OCI-LY1 (cell line): ENCODE measurements at regions not wholly inside any gene's neighbourhood (a gene's known extent, or its start where the extent isn't known, plus 50 kb on each side); places are given as distances from the start of the nearest gene placed in this dataset.

Experiments
- H2AFZ ChIP-seq: fragments of 200-600 bp; sonication (generic), shearing (Covaris generic); 2 replicates; pipeline ENCODE4 v1.6.0; 2014; ENCODE audit warnings: antibody characterized with exemption, mild to moderate bottlenecking, low read length
- H3F3A ChIP-seq: fragments of 200-600 bp; sonication (generic), shearing (Covaris generic); 2 replicates; pipeline ENCODE4 v1.6.0; 2014; ENCODE audit warnings: mild to moderate bottlenecking, antibody characterized with exemption, low read length, moderate library complexity; ENCODE audit not compliant: insufficient read depth
- H3K27ac ChIP-seq: fragments of 200-600 bp; sonication (generic); 2 replicates; pipeline ENCODE4 v1.5.1; 2014; ENCODE audit warnings: low read length, mixed run types, mild to moderate bottlenecking, low read depth; ENCODE audit not compliant: poor library complexity, severe bottlenecking
- H3K27me3 ChIP-seq: fragments of 200-600 bp; sonication (generic); 2 replicates; pipeline ENCODE4 v1.6.0; 2014; ENCODE audit warnings: antibody characterized with exemption, mild to moderate bottlenecking, low read length, moderate library complexity; ENCODE audit not compliant: insufficient read depth
- H3K36me3 ChIP-seq: fragments of 200-600 bp; sonication (generic); 2 replicates; pipeline ENCODE4 v1.6.1; 2014; ENCODE audit warnings: mild to moderate bottlenecking, antibody characterized with exemption, low read length, moderate library complexity, mixed read lengths; ENCODE audit not compliant: insufficient read depth
- H3K4me1 ChIP-seq: fragments of 200-600 bp; sonication (generic); 2 replicates; pipeline ENCODE4 v1.5.1; 2014; ENCODE audit warnings: mild to moderate bottlenecking, low read length, moderate library complexity; ENCODE audit not compliant: insufficient read depth, severe bottlenecking
- H3K4me2 ChIP-seq: fragments of 200-600 bp; sonication (generic), shearing (Covaris generic); 2 replicates; pipeline ENCODE4 v1.6.1; 2014; ENCODE audit warnings: low read length
- H3K4me3 ChIP-seq: fragments of 200-600 bp; sonication (generic); 2 replicates; pipeline ENCODE4 v1.5.1; 2014; ENCODE audit warnings: low read length, low read depth, mild to moderate bottlenecking, mixed read lengths; ENCODE audit not compliant: poor library complexity, severe bottlenecking
- H3K79me2 ChIP-seq: fragments of 200-600 bp; shearing (Covaris generic); 2 replicates; pipeline ENCODE4 v1.6.1; 2016; ENCODE audit warnings: mixed run types, low read length, mixed read lengths; ENCODE audit not compliant: insufficient read depth
- H3K9ac ChIP-seq: fragments of 200-600 bp; sonication (generic), shearing (Covaris generic); 2 replicates; pipeline ENCODE4 v1.6.1; 2014; ENCODE audit warnings: mild to moderate bottlenecking, low read length, mixed read lengths
- H3K9me2 ChIP-seq: fragments of 200-600 bp; sonication (generic), shearing (Covaris generic); 2 replicates; pipeline ENCODE4 v1.6.1; 2014; ENCODE audit warnings: low read depth, mild to moderate bottlenecking, low read length, mixed read lengths
- H3K9me3 ChIP-seq: fragments of 200-600 bp; shearing (Covaris generic); 2 replicates; pipeline ENCODE4 v1.6.1; 2014; ENCODE audit warnings: low read length, mixed read lengths
- H4K20me1 ChIP-seq: fragments of 200-600 bp; sonication (generic), shearing (Covaris generic); 2 replicates; pipeline ENCODE4 v1.6.0; 2016; ENCODE audit warnings: mild to moderate bottlenecking, low read length; ENCODE audit not compliant: insufficient read depth
- CTCF ChIP-seq: fragments of 200-600 bp; sonication (generic), shearing (Covaris generic); IDR thresholded peaks from 2 replicates; pipeline ENCODE4 v1.5.1; 2017; ENCODE audit warnings: mild to moderate bottlenecking, antibody characterized with exemption, low read length, moderate library complexity, mixed read lengths
- EZH2 ChIP-seq: fragments of 200-600 bp; sonication (generic), shearing (Covaris generic); IDR thresholded peaks from 2 replicates; pipeline ENCODE4 v1.8.0; 2017; ENCODE audit warnings: borderline replicate concordance, mixed run types, mild to moderate bottlenecking, antibody characterized with exemption, low read length, moderate library complexity, mixed read lengths

DNA sequence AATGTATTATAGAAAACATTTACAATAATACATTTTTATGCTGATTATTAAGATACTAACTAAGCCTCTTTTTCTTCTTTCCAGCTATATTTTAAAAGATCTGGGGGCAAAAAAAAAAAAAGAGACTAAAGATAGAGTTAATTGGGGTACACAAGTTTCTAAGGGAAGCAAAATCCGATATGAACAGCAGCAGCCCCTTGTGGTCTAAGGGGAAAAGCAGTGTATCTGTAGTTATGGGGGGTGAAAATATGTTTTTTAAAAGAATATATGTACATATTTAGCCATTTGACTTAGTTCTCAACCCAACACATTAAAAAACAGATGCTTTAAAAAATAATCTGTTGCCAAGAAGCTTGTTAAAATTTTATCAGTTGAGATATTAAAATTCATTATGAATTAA lies 134.3 kb upstream of the POU5F2 start:
- Histone ChIP-seq H2AFZ (no peak overlapping the region), H3K36me3 (no peaks in the 10 kb centered on the region), H3K4me1 (no peaks in the 10 kb centered on the region), H3K27me3 (no peaks in the 10 kb centered on the region), H3K9me3 (no peaks in the 10 kb centered on the region), H3K9ac (no peak overlapping the region), H3K4me2 (no peak overlapping the region), H3K9me2 (no peaks in the 10 kb centered on the region), H4K20me1 (no peaks in the 10 kb centered on the region), H3K79me2 (no peaks in the 10 kb centered on the region), H3F3A (no peaks in the 10 kb centered on the region), H3K4me3 (no peak overlapping the region), H3K27ac (no peak overlapping the region)
- TF ChIP-seq CTCF (no peak), EZH2 (no peak)

DNA sequence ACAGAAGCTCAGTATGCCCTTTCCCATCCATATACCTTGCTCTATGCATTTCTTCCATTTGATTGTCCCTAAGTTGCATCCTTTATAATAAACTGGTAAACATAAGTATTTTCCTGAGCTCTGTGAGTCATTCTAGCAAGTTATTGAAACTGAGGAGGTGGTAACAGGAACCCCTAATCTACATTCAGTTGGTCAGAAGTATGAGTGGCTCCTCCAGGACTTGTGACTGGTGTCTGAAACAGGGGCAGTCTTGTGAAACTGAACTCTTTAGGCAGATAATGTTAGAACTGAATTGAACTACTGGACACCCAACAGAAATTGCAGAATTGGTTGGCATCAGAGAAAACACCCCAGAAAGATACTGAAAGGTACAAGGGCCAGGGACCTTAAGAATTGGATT lies 133.1 kb upstream of the POU5F2 start:
- no peaks in the 10 kb centered on the region for H3K9me3 ChIP-seq
- H3K4me2 ChIP-seq: no peak overlapping the region
- no peak overlapping the region for H3K4me3 ChIP-seq
- H3F3A ChIP-seq: no peaks in the 10 kb centered on the region
- H3K9ac ChIP-seq: no peak overlapping the region
- H4K20me1 ChIP-seq: no peaks in the 10 kb centered on the region
- H3K4me1 ChIP-seq: no peaks in the 10 kb centered on the region
- no peaks in the 10 kb centered on the region for H3K27me3 ChIP-seq
- no peaks in the 10 kb centered on the region for H3K9me2 ChIP-seq
- H3K79me2 ChIP-seq: no peaks in the 10 kb centered on the region
- H3K27ac ChIP-seq: no peak overlapping the region
- H2AFZ ChIP-seq: no peak overlapping the region
- H3K36me3 ChIP-seq: no peaks in the 10 kb centered on the region
- TF ChIP-seq CTCF (no peak), EZH2 (no peak)

DNA sequence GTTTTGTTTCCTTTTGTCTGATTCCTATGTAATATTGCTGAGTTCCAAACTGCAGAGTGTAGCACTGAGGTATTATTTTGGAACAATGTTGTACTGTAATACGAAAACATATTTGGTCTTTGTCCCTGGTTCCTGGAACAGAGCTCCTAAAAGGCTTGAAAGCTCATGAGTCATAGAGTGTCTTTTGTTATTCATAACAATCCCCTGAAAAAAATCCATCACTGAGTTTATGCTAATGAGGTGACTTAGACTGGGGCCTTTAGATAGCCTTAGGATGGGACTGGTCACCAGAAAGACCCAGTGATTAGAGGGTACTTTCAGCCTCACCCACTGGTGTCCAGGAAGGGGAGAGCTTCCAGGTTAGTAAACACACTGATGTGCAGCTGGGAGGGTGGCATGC lies 132.7 kb upstream of the POU5F2 start:
- Histone ChIP-seq H3K27me3 (no peaks in the 10 kb centered on the region), H3K27ac (no peak overlapping the region), H3K9me3 (no peaks in the 10 kb centered on the region), H3K79me2 (no peaks in the 10 kb centered on the region), H3K36me3 (no peaks in the 10 kb centered on the region), H4K20me1 (no peaks in the 10 kb centered on the region), H3K9me2 (no peaks in the 10 kb centered on the region), H2AFZ (no peak overlapping the region), H3F3A (no peaks in the 10 kb centered on the region), H3K9ac (no peak overlapping the region), H3K4me3 (no peak overlapping the region), H3K4me1 (no peaks in the 10 kb centered on the region), H3K4me2 (no peak overlapping the region)
- no peak for TF ChIP-seq CTCF
- TF ChIP-seq EZH2: no peak
